GM12892 (cell line): ENCODE measurements at regions not wholly inside any gene's neighbourhood (a gene's known extent, or its start where the extent isn't known, plus 50 kb on each side); places are given as distances from the start of the nearest gene placed in this dataset.
"Not testable (repeated sequence)": the region's sequence is repeated elsewhere in the genome, so short reads cannot be mapped to it uniquely, and the experiment has no call there.

ENCODE experiments used
- DNase-seq: peaks from one replicate; pipeline ENCODE4 v3.0.0; 2011; ENCODE audit not compliant: insufficient read length
- FAIRE-seq: peaks from 2 replicates; lab custom pipeline; 2011; peaks lifted over from hg19 to GRCh38; lab: Jason Lieb, UNC
- POLR2A ChIP-seq: IDR thresholded peaks from 2 replicates; pipeline ENCODE4 v1.6.1; 2011; ENCODE audit warnings: low read depth, low read length, control low read depth
- POLR2AphosphoS5 ChIP-seq: IDR thresholded peaks from 2 replicates; pipeline ENCODE4 v1.6.1; 2011; ENCODE audit warnings: low read depth, low read length, control low read depth
- TAF1 ChIP-seq: IDR thresholded peaks from 2 replicates; pipeline ENCODE4 v1.6.1; 2011; ENCODE audit warnings: low read depth, mild to moderate bottlenecking, control low read depth, low read length, borderline replicate concordance

- FAIRE-seq: no peak
- DNase-seq: no peak
- TF ChIP-seq POLR2A (no peak), TAF1 (no peak)
These were observed 50.6 kb upstream of the NKD1 start for GRCh38 chr16:50497592-50497991.

GRCh38 chr16:50496990-50497389 is 51.2 kb upstream of the NKD1 start:
- no peak for FAIRE-seq
- DNase-seq: no peak
- TF ChIP-seq POLR2AphosphoS5: no peak
- TF ChIP-seq POLR2A: no peak
- no peak for TF ChIP-seq TAF1

DNA sequence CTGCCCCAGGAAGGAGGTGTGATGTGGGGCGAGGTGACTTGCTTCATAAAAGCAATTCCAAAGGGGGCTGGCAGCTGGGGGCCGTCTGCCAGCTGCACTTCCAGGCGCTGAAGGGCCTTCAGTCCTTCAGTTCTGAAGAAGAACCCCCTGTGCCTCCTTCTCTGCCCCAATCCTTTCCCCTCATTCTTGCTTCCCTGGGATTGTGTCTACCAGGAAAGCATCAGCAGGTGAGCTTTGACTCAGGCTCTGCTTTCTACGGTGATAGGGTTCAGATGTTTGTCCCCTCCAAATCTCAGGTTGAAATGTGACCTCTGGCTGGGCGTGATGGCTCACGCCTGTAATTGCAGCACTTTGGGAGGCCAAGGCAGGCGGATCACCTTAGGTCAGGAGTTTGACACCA is 52.5 kb upstream of the NKD1 start:
- DNase-seq (no peak), FAIRE-seq (no peak)
- no peak for TF ChIP-seq POLR2AphosphoS5
- TF ChIP-seq POLR2A: no peak
- no peak for TF ChIP-seq TAF1

DNA sequence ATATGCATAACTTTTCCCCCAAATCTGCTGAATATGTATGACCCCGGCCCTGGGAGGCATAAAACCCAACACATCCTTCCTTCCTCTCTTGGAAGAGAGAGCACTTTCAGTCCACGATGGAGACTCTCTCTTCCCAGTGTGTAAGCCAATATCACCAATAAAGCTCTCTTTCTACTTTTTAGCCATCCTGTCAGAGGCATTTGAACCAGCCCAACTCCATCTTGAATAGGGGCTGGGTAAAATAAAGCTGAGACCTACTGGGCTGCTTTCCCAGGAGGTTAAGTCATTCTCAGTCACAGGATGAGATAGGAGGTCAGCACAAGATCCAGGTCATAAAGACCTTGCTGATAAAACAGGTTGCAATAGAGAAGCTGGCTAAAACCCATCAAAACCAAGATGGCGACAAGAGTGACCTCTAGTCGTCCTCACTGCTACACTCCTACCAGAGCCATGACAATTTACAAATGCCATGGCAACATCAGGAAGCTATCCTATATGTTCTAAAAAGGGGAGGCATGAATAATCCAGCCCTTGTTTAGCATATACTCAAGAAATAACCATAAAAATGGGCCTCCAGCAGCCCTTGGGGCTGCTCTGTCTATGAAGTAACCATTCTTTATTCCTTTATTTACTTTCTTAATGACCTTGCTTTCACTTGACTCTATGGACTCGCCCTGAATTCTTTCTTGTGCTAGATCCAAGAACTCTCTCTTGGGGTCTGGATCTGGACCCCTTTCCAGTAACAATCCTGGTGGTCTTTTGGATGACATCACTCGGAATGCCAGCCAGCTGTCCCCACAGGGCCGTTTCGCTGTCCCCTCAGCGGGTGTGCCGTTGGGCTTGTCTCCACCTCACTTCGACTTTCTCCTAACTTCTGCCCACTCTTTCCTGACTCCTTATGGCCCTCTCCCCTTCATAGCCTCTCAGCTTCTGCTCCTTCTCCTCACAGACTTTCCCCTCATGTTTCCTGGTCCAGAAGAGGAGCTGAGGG is 53.4 kb upstream of the NKD1 start:
- no peak for TF ChIP-seq POLR2AphosphoS5
- no peak for TF ChIP-seq TAF1
- no peak for TF ChIP-seq POLR2A
- FAIRE-seq (no peak), DNase-seq (no peak)

DNA sequence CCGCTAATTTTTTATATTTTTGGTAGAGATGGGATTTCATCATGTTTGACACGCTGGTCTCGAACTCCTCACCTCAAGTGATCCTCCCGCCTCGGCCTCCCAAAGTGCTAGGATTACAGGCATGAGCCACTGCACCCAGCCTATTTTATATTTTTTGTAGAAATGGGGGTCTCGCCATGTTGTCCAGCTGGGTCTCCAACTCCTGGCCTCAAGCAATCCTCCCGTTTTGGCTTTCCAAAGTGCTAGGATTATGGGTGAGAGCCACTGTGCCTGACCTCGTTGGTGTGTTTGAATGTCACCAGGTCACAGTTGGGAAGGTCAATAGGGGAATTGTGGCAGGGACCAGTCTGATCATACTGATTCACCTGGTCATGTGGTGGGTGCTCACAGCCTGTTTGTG is 56.7 kb upstream of the NKD1 start:
- no peak for FAIRE-seq
- DNase-seq: no peak
- TF ChIP-seq POLR2AphosphoS5: no peak
- TF ChIP-seq TAF1: no peak
- TF ChIP-seq POLR2A: no peak

DNA sequence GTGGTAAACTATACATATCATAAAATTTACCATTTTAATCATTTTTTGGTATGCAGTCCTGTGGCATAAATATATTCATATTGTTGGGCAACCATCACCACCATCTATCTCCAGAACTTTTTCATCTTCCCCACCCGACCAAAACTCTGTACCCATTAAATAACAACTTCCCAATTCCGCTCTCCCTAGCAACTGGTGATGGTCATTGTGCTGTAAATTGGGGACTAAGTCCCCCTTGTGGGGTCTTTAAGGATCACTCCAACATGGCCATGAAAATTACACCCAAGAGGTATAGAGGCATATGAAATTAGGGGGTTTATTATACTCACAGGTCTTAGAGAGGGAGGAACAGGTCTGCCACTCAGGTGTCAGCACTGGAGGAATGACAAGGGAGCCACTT is 57.4 kb upstream of the NKD1 start:
- FAIRE-seq (no peak), DNase-seq (no peak)
- TF ChIP-seq TAF1 (no peak), POLR2A (no peak), POLR2AphosphoS5 (no peak)

- TF ChIP-seq TAF1: no peak
- no peak for TF ChIP-seq POLR2AphosphoS5
- no peak for TF ChIP-seq POLR2A
- DNase-seq: no peak
- no peak for FAIRE-seq
These were observed 59.0 kb upstream of the NKD1 start for GRCh38 chr16:50489182-50489581.

GRCh38 chr16:50487528-50487927 is 60.7 kb upstream of the NKD1 start:
- DNase-seq: no peak
- no peak for TF ChIP-seq POLR2A
- TF ChIP-seq POLR2AphosphoS5: no peak
- TF ChIP-seq TAF1: no peak
- FAIRE-seq: no peak

- not testable (repeated sequence) for FAIRE-seq, DNase-seq
These were observed 62.0 kb upstream of the NKD1 start for GRCh38 chr16:50486162-50486561.

DNA sequence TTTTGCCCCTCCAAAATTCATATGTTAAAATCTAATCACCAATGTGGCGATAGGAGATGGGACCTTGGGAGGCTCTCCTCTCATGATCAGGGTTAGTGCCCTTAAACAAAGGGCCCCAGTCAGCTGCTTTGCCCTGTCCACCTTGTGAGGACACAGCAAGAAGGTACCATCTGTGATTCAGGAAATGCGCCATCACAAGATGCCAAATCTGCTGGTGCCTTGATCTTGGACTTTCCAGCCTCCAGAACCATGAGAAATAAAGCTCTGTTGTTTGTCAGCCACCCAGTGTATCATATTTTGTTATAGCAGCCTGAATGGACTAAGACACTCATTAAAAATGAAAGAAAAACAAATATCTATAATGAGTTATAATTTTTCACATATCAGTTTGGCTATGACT is 63.0 kb upstream of the NKD1 start:
- TF ChIP-seq TAF1 (no peak), POLR2A (no peak), POLR2AphosphoS5 (no peak)
- DNase-seq (no peak), FAIRE-seq (no peak)

DNA sequence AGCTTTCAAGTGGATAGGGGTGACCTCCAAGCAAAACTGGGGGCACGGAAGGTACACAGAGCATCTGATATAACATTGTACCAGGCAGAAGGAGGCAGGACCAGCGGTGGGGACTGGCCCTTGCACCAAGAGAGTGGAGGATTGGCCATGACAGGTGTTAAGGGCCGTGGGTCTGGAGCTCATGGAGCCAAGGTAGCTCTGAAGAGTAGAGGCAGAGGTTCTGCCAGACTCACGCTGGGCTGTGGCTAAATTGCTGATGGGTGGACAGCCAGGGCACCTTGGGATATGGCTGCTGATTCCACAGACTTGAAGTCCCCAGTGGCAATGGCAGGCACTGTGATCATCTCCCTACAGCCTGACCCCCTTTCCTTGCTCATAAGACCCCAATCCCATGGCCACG is 65.9 kb upstream of the NKD1 start:
- TF ChIP-seq TAF1: no peak
- TF ChIP-seq POLR2A: no peak
- no peak for TF ChIP-seq POLR2AphosphoS5
- DNase-seq: no peak
- FAIRE-seq: no peak

- no peak for FAIRE-seq
- TF ChIP-seq TAF1 (no peak), POLR2AphosphoS5 (no peak), POLR2A (no peak)
- no peak for DNase-seq
These were observed 68.0 kb upstream of the NKD1 start for GRCh38 chr16:50480206-50480605.
